SK-N-SH (cell line): ENCODE measurements at regions not wholly inside any gene's neighbourhood (a gene's known extent, or its start where the extent isn't known, plus 50 kb on each side); places are given as distances from the start of the nearest gene placed in this dataset.
A peak's percentile ranks its signal among the peaks of the same experiment; 100 is the strongest.
"Not testable (repeated sequence)": the region's sequence is repeated elsewhere in the genome, so short reads cannot be mapped to it uniquely, and the experiment has no call there.

Source experiments
- CTCF ChIA-PET: fragments of 300-600, 350-600 bp; formaldehyde crosslinking; extraction: SDS; loops from one replicate; lab custom pipeline; 2021; lab: Yijun Ruan, JAX
- POLR2A ChIA-PET: fragments of 350-600 bp; sonication (Branson Sonifier 250); formaldehyde crosslinking; extraction: SDS; loops from one replicate; lab custom pipeline; 2020; ENCODE audit warnings: antibody characterized with exemption, inconsistent platforms; lab: Yijun Ruan, JAX
- DNase-seq: peaks from one replicate; pipeline ENCODE4 v3.0.0; 2012
- H2AFZ ChIP-seq: fragments of 200-600 bp; sonication (generic); 2 replicates; pipeline ENCODE4 v1.8.1; 2016; ENCODE audit warnings: antibody characterized with exemption, mild to moderate bottlenecking, low read depth
- H3F3A ChIP-seq: fragments of 200-600 bp; sonication (generic); replicated peaks from 2 replicates; pipeline ENCODE3; 2016; ENCODE audit warnings: antibody characterized with exemption, mild to moderate bottlenecking; ENCODE audit not compliant: insufficient read depth
- H3K27ac ChIP-seq, 2 experiments: fragments of 200-500 bp in 1 of 2; fragments of 200-600 bp in 1 of 2; sonication (Bioruptor generic) in 1 of 2; sonication (generic), shearing (Covaris generic) in 1 of 2; 2 replicates each; pipeline versions ENCODE4 v1.5.1 to v1.6.1; 2014 to 2016; ENCODE audit warnings: low read depth in 2 of 2, inconsistent platforms in 1 of 2, low read length in 1 of 2, mild to moderate bottlenecking in 1 of 2, mixed read lengths in 1 of 2
- H3K27me3 ChIP-seq: fragments of 200-600 bp; sonication (generic), shearing (Covaris generic); 2 replicates; pipeline ENCODE4 v1.6.1; 2016; ENCODE audit warnings: mixed run types; ENCODE audit not compliant: insufficient read depth
- H3K36me3 ChIP-seq, 2 experiments: fragments of 200-500 bp in 1 of 2; fragments of 200-600 bp in 1 of 2; sonication (Bioruptor generic) in 1 of 2; sonication (generic) in 1 of 2; replicated peaks in 1 of 2; 2 replicates each; pipeline versions ENCODE3 to v1.5.1; 2014 to 2016; ENCODE audit warnings: low read length in 1 of 2, mild to moderate bottlenecking in 1 of 2; ENCODE audit not compliant: insufficient read depth in 2 of 2, control insufficient read depth in 1 of 2
- H3K4me1 ChIP-seq, 2 experiments: fragments of 200-500 bp in 1 of 2; fragments of 200-600 bp in 1 of 2; sonication (Bioruptor generic) in 1 of 2; sonication (generic), shearing (Covaris generic) in 1 of 2; 2 replicates each; pipeline versions ENCODE4 v1.5.1 to v1.6.1; 2014 to 2016; ENCODE audit warnings: low read depth in 1 of 2, low read length in 1 of 2, mixed run types in 1 of 2; ENCODE audit not compliant: insufficient read depth in 2 of 2, control insufficient read depth in 1 of 2
- H3K4me2 ChIP-seq: fragments of 200-600 bp; sonication (generic), shearing (Covaris generic); 2 replicates; pipeline ENCODE4 v1.6.1; 2017; ENCODE audit warnings: mixed run types
- H3K4me3 ChIP-seq, 2 experiments: fragments of 200-500 bp in 1 of 2; fragments of 200-600 bp in 1 of 2; sonication (Bioruptor generic) in 1 of 2; sonication (generic), shearing (Covaris generic) in 1 of 2; 2 replicates each; pipeline versions ENCODE4 v1.5.1 to v1.8.1; 2014 to 2016; ENCODE audit warnings: low read depth in 2 of 2, inconsistent platforms in 1 of 2, low read length in 1 of 2, mild to moderate bottlenecking in 1 of 2, mixed read lengths in 1 of 2, moderate library complexity in 1 of 2
- H3K79me2 ChIP-seq: fragments of 200-600 bp; sonication (generic); 2 replicates; pipeline ENCODE4 v1.8.1; 2017; ENCODE audit warnings: mild to moderate bottlenecking; ENCODE audit not compliant: insufficient read depth
- H3K9ac ChIP-seq: fragments of 200-600 bp; sonication (generic); 2 replicates; pipeline ENCODE4 v1.6.1; 2017; ENCODE audit warnings: mixed run types
- H3K9me2 ChIP-seq: fragments of 200-600 bp; sonication (generic); 2 replicates; pipeline ENCODE4 v1.6.1; 2017; ENCODE audit warnings: mixed run types
- H3K9me3 ChIP-seq: fragments of 200-600 bp; sonication (generic); 2 replicates; pipeline ENCODE4 v1.6.1; 2017; ENCODE audit warnings: mixed run types, mild to moderate bottlenecking, moderate library complexity
- H4K20me1 ChIP-seq: fragments of 200-600 bp; sonication (generic); 2 replicates; pipeline ENCODE4 v1.6.1; 2017; ENCODE audit warnings: mild to moderate bottlenecking, mixed run types; ENCODE audit not compliant: insufficient read depth
- CTCF ChIP-seq: fragments of 200-600 bp; sonication (generic); IDR thresholded peaks from 2 replicates; pipeline ENCODE4 v1.6.1; 2017; ENCODE audit warnings: antibody characterized with exemption, mild to moderate bottlenecking, moderate library complexity
- ELF1 ChIP-seq: IDR thresholded peaks from 2 replicates; pipeline ENCODE4 v1.4.0; 2012
- FOSL2 ChIP-seq: IDR thresholded peaks from 2 replicates; pipeline ENCODE4 v1.4.0; 2012; ENCODE audit warnings: low read depth, mild to moderate bottlenecking, moderate library complexity, borderline replicate concordance
- GABPA ChIP-seq: IDR thresholded peaks from 2 replicates; pipeline ENCODE4 v1.4.0; 2012; ENCODE audit warnings: low read depth, mild to moderate bottlenecking
- IRF3 ChIP-seq: fragments of 150-350 bp; IDR thresholded peaks from 2 replicates; pipeline ENCODE4 v1.6.1; 2016; ENCODE audit warnings: mild to moderate bottlenecking, low read depth, low read length
- MAX ChIP-seq: IDR thresholded peaks from 2 replicates; pipeline ENCODE4 v1.4.0; 2012; ENCODE audit warnings: low read depth
- MXI1 ChIP-seq: IDR thresholded peaks from 2 replicates; pipeline ENCODE4 v1.6.1; 2012; ENCODE audit warnings: mild to moderate bottlenecking, low read depth, low read length, improper control_type of control experiment
- RAD21 ChIP-seq: IDR thresholded peaks from 2 replicates; pipeline ENCODE4 v1.6.1; 2012; ENCODE audit warnings: mild to moderate bottlenecking, low read length
- RFX5 ChIP-seq: IDR thresholded peaks from 2 replicates; pipeline ENCODE4 v1.6.1; 2012; ENCODE audit warnings: mild to moderate bottlenecking, improper control_type of control experiment, low read length
- SIN3A ChIP-seq: IDR thresholded peaks from 2 replicates; pipeline ENCODE4 v1.6.1; 2012; ENCODE audit warnings: low read depth, mild to moderate bottlenecking, low read length, moderate library complexity, borderline replicate concordance
- SMC3 ChIP-seq: IDR thresholded peaks from 2 replicates; pipeline ENCODE4 v1.6.1; 2012; ENCODE audit warnings: low read depth, low read length, improper control_type of control experiment
- TAF1 ChIP-seq: IDR thresholded peaks from 2 replicates; pipeline ENCODE4 v1.6.1; 2012; ENCODE audit warnings: low read depth, mild to moderate bottlenecking, low read length, moderate library complexity, borderline replicate concordance
- TEAD4 ChIP-seq: IDR thresholded peaks from 2 replicates; pipeline ENCODE4 v1.4.0; 2012; ENCODE audit warnings: mild to moderate bottlenecking, borderline replicate concordance; ENCODE audit not compliant: insufficient read depth
- YY1 ChIP-seq: IDR thresholded peaks from 2 replicates; pipeline ENCODE4 v1.4.0; 2012; ENCODE audit warnings: low read depth, mild to moderate bottlenecking
- WGBS: methylation state at CpG from one replicate; pipeline ENCODE4 v1.1.6; 2017; ENCODE audit warnings: low lambda C conversion rate; 5-methylcytosine and 5-hydroxymethylcytosine counted together

DNA sequence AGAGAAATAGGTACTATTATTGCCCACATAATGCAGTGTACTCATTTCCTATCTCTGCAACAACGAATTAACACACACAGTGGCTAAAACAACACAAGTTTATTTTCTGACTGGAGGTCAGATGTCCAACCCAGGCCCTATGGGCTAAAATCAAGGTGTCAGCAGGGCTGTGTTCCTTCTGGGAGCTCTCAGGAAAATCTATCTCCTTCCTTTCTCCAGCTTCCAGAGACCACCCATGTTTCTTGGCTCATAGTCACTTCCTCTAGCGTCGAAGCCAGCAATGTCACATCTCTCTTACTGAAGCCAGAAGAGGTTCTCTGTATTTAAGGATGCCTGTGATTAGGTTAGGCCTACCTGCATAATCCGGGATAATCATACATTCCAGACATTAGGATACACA lies 60.9 kb upstream of the TOP1 start:
- H3K27me3 ChIP-seq: no peaks in the 10 kb centered on the region
- H3K27ac ChIP-seq: no peak overlapping the region
- no peak for TF ChIP-seq GABPA
- no peak for TF ChIP-seq TAF1
- TF ChIP-seq FOSL2: no peak
- TF ChIP-seq ELF1: no peak
- TF ChIP-seq MAX: no peak
- no peak for TF ChIP-seq IRF3
- TF ChIP-seq YY1: no peak
- TF ChIP-seq MXI1: no peak
- TF ChIP-seq RFX5: no peak
- TF ChIP-seq TEAD4: no peak
- no peak for TF ChIP-seq SIN3A
- TF ChIP-seq, all 33 proteins: peak for 0
- no peak overlapping the region for H3K9ac ChIP-seq
- no peak overlapping the region for H2AFZ ChIP-seq
- H3K9me2 ChIP-seq: no peaks in the 10 kb centered on the region
- DNase-seq: no peak
- peaks cover 0 to 2% of the 10 kb centered on the region in 2 experiments; a peak in 1 of 4 replicates for H3K4me1 ChIP-seq
- ChIA-PET POLR2A (interaction anchor here (0.7 kb wide), 1 partner anchor 262 kb away, joined by 3 read pairs; no protein-coding TSS in a partner anchor), CTCF (interaction anchor here (0.6 to 3.4 kb wide), 32 partner anchors 16 to 1089 kb away, joined by 3 to 34 read pairs (median 4); partner anchors contain the start of gene LPIN3)
- WGBS: 76% methylated on average over 4 of the region's 4 CpGs
- no peaks in the 10 kb centered on the region for H3F3A ChIP-seq
- H3K4me3 ChIP-seq: no peak overlapping the region
- no peaks in the 10 kb centered on the region for H4K20me1 ChIP-seq
- H3K36me3 ChIP-seq: no peaks in the 10 kb centered on the region
- H3K4me2 ChIP-seq: no peak overlapping the region
- H3K79me2 ChIP-seq: no peaks in the 10 kb centered on the region
- H3K9me3 ChIP-seq: no peaks in the 10 kb centered on the region

- H3K36me3 ChIP-seq, H3K9me3 ChIP-seq, H4K20me1 ChIP-seq, H3K4me1 ChIP-seq, H3K9me2 ChIP-seq, H3K9ac ChIP-seq, POLR2A ChIA-PET, H3K27me3 ChIP-seq, H3F3A ChIP-seq, H3K79me2 ChIP-seq, H3K27ac ChIP-seq: not testable (repeated sequence)
- CTCF ChIA-PET: interaction anchor here (0.6 to 3.4 kb wide), 53 partner anchors 8 to 1920 kb away, joined by 3 to 34 read pairs (median 3); no protein-coding TSS in a partner anchor
- WGBS: 56% methylated on average over 27 of the region's 28 CpGs
- H2AFZ ChIP-seq: peak overlapping the region; percentile 92
- peak overlapping the region; percentile 53 for H3K4me2 ChIP-seq
- DNase-seq: peak; percentile 81
- TF ChIP-seq RAD21 (peak; percentile 99), CTCF (peak; percentile 98), SMC3 (peak; percentile 93)
- H3K4me3 ChIP-seq: peak overlapping the region in 1 of 2 experiments; percentile 39; a peak in 2 of 4 replicates
Measured at GRCh38 chr20:40968816-40969562, 59.6 kb upstream of the TOP1 start.
